ENCODE measurements at regions not wholly inside any gene's neighbourhood (a gene's known extent, or its start where the extent isn't known, plus 50 kb on each side); places are given as distances from the start of the nearest gene placed in this dataset.

DNA sequence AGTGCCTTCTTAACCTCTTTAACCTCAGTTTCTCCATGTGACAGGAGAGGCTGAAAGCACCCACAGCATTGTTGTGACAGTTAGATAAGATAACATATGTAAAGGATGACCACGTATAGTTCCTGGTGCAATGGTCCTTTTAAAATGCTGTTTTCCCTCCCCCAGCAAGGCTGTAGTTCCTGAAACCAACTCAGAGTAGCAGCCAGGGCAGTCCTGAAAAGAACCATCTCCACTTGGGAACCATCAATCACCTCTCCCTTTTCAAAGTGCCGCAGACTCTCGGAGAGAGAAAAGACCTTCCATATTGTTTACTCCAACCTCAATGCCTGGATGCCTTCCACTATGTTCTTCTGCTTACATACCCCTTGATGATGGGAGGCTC is 158.8 kb downstream of the DDX1 start (continued):
- TF ChIP-seq, protein P1, sequence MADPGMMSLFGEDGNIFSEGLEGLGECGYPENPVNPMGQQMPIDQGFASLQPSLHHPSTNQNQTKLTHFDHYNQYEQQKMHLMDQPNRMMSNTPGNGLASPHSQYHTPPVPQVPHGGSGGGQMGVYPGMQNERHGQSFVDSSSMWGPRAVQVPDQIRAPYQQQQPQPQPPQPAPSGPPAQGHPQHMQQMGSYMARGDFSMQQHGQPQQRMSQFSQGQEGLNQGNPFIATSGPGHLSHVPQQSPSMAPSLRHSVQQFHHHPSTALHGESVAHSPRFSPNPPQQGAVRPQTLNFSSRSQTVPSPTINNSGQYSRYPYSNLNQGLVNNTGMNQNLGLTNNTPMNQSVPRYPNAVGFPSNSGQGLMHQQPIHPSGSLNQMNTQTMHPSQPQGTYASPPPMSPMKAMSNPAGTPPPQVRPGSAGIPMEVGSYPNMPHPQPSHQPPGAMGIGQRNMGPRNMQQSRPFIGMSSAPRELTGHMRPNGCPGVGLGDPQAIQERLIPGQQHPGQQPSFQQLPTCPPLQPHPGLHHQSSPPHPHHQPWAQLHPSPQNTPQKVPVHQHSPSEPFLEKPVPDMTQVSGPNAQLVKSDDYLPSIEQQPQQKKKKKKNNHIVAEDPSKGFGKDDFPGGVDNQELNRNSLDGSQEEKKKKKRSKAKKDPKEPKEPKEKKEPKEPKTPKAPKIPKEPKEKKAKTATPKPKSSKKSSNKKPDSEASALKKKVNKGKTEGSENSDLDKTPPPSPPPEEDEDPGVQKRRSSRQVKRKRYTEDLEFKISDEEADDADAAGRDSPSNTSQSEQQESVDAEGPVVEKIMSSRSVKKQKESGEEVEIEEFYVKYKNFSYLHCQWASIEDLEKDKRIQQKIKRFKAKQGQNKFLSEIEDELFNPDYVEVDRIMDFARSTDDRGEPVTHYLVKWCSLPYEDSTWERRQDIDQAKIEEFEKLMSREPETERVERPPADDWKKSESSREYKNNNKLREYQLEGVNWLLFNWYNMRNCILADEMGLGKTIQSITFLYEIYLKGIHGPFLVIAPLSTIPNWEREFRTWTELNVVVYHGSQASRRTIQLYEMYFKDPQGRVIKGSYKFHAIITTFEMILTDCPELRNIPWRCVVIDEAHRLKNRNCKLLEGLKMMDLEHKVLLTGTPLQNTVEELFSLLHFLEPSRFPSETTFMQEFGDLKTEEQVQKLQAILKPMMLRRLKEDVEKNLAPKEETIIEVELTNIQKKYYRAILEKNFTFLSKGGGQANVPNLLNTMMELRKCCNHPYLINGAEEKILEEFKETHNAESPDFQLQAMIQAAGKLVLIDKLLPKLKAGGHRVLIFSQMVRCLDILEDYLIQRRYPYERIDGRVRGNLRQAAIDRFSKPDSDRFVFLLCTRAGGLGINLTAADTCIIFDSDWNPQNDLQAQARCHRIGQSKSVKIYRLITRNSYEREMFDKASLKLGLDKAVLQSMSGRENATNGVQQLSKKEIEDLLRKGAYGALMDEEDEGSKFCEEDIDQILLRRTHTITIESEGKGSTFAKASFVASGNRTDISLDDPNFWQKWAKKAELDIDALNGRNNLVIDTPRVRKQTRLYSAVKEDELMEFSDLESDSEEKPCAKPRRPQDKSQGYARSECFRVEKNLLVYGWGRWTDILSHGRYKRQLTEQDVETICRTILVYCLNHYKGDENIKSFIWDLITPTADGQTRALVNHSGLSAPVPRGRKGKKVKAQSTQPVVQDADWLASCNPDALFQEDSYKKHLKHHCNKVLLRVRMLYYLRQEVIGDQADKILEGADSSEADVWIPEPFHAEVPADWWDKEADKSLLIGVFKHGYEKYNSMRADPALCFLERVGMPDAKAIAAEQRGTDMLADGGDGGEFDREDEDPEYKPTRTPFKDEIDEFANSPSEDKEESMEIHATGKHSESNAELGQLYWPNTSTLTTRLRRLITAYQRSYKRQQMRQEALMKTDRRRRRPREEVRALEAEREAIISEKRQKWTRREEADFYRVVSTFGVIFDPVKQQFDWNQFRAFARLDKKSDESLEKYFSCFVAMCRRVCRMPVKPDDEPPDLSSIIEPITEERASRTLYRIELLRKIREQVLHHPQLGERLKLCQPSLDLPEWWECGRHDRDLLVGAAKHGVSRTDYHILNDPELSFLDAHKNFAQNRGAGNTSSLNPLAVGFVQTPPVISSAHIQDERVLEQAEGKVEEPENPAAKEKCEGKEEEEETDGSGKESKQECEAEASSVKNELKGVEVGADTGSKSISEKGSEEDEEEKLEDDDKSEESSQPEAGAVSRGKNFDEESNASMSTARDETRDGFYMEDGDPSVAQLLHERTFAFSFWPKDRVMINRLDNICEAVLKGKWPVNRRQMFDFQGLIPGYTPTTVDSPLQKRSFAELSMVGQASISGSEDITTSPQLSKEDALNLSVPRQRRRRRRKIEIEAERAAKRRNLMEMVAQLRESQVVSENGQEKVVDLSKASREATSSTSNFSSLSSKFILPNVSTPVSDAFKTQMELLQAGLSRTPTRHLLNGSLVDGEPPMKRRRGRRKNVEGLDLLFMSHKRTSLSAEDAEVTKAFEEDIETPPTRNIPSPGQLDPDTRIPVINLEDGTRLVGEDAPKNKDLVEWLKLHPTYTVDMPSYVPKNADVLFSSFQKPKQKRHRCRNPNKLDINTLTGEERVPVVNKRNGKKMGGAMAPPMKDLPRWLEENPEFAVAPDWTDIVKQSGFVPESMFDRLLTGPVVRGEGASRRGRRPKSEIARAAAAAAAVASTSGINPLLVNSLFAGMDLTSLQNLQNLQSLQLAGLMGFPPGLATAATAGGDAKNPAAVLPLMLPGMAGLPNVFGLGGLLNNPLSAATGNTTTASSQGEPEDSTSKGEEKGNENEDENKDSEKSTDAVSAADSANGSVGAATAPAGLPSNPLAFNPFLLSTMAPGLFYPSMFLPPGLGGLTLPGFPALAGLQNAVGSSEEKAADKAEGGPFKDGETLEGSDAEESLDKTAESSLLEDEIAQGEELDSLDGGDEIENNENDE (IDR thresholded peaks at IDR 0.05; ENCODE audit: insufficient replicate concordance, low read length) = no peak
- TF ChIP-seq SIRT6 (IDR thresholded peaks at IDR 0.05; ENCODE audit: low read length) (no peak), SP1 (IDR thresholded peaks at IDR 0.05; ENCODE audit: low read depth, low read length) (no peak), RFX5 (IDR thresholded peaks at IDR 0.05; ENCODE audit: borderline replicate concordance, low read depth, low read length) (no peak), FOSL1 (IDR thresholded peaks at IDR 0.05; ENCODE audit: insufficient read depth, low read depth, low read length) (no peak), PHF8 (conservative IDR thresholded peaks at IDR 0.05; ENCODE audit: low read depth, low read length) (no peak), RAD21 (IDR thresholded peaks at IDR 0.05 in 1 of 2, conservative IDR thresholded peaks at IDR 0.05 in 1 of 2; ENCODE audit: low read depth in 2 of 2, low read length in 2 of 2) (no peak), BRCA1 (IDR thresholded peaks at IDR 0.05; ENCODE audit: low read depth, low read length) (no peak), RNF2 (IDR thresholded peaks at IDR 0.05; ENCODE audit: borderline replicate concordance, low read depth, low read length, missing control alignments, poor library complexity, severe bottlenecking) (no peak), GABPA (IDR thresholded peaks at IDR 0.05; ENCODE audit: borderline replicate concordance, insufficient read depth, low read length) (no peak)
- TF ChIP-seq, protein P2, sequence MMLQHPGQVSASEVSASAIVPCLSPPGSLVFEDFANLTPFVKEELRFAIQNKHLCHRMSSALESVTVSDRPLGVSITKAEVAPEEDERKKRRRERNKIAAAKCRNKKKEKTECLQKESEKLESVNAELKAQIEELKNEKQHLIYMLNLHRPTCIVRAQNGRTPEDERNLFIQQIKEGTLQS (IDR thresholded peaks at IDR 0.05; ENCODE audit: insufficient read depth, low read depth, low read length) = no peak
